Tibial artery (tissue), 4 donors: ENCODE measurements at regions not wholly inside any gene's neighbourhood (a gene's known extent, or its start where the extent isn't known, plus 50 kb on each side); places are given as distances from the start of the nearest gene placed in this dataset.
A peak's percentile ranks its signal among the peaks of the same experiment; 100 is the strongest.

ENCODE experiments used
- DNase-seq, 2 donors: peaks; one replicate each; pipeline ENCODE4 v3.0.0-alpha.2; 2019
- H3K27ac ChIP-seq, 2 donors: fragments of 200-600 bp; sonication (generic) in 1 of 2; 1 replicate in 1 of 2; 2 replicates in 1 of 2; pipeline ENCODE4 v1.5.1; 2018 to 2019; ENCODE audit warnings: mild to moderate bottlenecking in 1 of 2
- H3K27me3 ChIP-seq, 2 donors: fragments of 200-600 bp; sonication (generic) in 1 of 2; one replicate each; pipeline versions ENCODE4 v1.5.1 to v1.6.0; 2016 to 2019
- H3K36me3 ChIP-seq, 3 donors: fragments of 200-600 bp; sonication (generic) in 2 of 3; one replicate each; pipeline ENCODE4 v1.5.1; 2016 to 2019; ENCODE audit warnings: mild to moderate bottlenecking in 2 of 3
- H3K4me1 ChIP-seq, 4 donors: fragments of 200-600 bp; sonication (generic) in 2 of 4; 1 replicate in 3 of 4; 2 replicates in 1 of 4; pipeline ENCODE4 v1.5.1; 2016 to 2019
- H3K4me3 ChIP-seq, 2 donors: fragments of 200-600 bp; sonication (generic) in 1 of 2; 1 replicate in 1 of 2; 2 replicates in 1 of 2; pipeline ENCODE4 v1.5.1; 2018 to 2019; ENCODE audit warnings: mild to moderate bottlenecking in 2 of 2
- H3K9me3 ChIP-seq, 3 donors: fragments of 200-600 bp; sonication (generic) in 1 of 3; one replicate each; pipeline ENCODE4 v1.5.1; 2016 to 2019
- intact Hi-C: fragments of 100-400 bp; cut with DNase I; formaldehyde crosslinking; loops from one replicate; pipeline ENCODE4 v1.15.0; 2023; ENCODE audit warnings: low total_unique reads
- TF ChIP-seq, protein P1 (sequence below), 2 experiments: fragments of 200-600 bp in 1 of 2; fragments of 450-650 bp in 1 of 2; IDR thresholded peaks; one replicate each; pipeline ENCODE4 v1.5.1; 2017 to 2019; ENCODE audit warnings: antibody characterized with exemption in 2 of 2, mild to moderate bottlenecking in 1 of 2, moderate library complexity in 1 of 2

DNA sequence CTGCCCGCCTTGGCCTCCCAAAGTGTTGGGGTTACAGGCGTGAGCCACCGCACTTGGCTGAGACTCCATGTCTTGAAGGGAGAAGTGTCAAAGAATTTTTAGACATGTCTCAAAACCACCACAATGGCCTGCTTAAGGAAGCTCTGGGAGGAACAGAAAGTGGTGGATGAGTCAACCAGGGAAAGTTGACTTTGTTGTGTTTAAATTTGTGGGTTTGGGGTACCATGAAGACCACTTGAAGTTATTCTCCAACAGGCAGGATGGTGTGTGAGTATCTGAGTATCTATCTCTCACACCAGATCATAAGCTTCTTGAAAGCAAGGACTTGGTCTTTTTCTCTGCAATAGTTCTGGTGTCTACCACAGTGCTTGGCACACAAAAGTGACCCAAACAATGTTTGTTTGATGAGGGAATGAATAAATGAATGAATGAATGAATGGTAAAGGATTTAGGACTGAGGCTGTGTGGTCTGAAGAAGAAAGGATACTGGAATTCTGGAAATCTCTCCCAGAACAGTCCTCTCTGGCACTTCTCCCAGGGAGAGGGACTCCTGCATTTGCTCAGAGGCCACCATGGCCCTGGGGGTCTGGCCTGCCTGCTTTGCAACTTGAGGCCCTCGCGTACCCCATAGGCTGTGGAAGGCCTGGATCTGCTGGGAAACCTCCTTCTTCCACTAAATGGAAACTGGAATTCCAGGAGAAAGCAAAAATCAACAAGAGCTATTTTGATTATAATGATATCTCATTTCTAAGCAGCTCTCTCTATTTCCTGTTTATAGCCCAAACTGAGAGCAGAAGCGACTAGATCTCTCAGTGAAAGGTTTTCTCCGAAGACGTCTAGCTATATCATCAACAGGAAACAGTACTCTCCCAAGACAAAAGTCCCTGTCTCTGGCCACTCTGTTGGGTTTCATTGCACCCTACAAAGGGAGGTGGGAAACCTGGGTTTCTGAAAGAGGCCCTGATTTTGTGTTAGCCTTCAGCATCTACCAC lies 187.9 kb downstream of the PALM2AKAP2 start:
- no peak overlapping the region for H3K4me3 ChIP-seq
- TF ChIP-seq, protein P1, sequence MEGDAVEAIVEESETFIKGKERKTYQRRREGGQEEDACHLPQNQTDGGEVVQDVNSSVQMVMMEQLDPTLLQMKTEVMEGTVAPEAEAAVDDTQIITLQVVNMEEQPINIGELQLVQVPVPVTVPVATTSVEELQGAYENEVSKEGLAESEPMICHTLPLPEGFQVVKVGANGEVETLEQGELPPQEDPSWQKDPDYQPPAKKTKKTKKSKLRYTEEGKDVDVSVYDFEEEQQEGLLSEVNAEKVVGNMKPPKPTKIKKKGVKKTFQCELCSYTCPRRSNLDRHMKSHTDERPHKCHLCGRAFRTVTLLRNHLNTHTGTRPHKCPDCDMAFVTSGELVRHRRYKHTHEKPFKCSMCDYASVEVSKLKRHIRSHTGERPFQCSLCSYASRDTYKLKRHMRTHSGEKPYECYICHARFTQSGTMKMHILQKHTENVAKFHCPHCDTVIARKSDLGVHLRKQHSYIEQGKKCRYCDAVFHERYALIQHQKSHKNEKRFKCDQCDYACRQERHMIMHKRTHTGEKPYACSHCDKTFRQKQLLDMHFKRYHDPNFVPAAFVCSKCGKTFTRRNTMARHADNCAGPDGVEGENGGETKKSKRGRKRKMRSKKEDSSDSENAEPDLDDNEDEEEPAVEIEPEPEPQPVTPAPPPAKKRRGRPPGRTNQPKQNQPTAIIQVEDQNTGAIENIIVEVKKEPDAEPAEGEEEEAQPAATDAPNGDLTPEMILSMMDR (IDR thresholded peaks at IDR 0.05), result no peak
- DNase-seq, result no peak
- H3K27me3 ChIP-seq, result no peaks in the 10 kb centered on the region
- H3K4me1 ChIP-seq, result peaks cover 0 to 22% (median 6%) of the 10 kb centered on the region in 4 donors
- H3K27ac ChIP-seq, result peak overlapping the region in 1 of 2 donors; percentile 26
- intact Hi-C loops, result loop anchor here (10.0 kb wide), 1 partner anchor 1097 kb away; no protein-coding TSS in a partner anchor
- H3K36me3 ChIP-seq, result no peaks in the 10 kb centered on the region
- no peaks in the 10 kb centered on the region for H3K9me3 ChIP-seq

GRCh38 chr9:109969011-109969410 lies 189.0 kb downstream of the PALM2AKAP2 start:
- Histone ChIP-seq H3K4me1 (peaks cover 0 to 27% (median 7%) of the 10 kb centered on the region in 4 donors), H3K36me3 (no peaks in the 10 kb centered on the region), H3K9me3 (no peaks in the 10 kb centered on the region), H3K27me3 (no peaks in the 10 kb centered on the region), H3K27ac (no peak overlapping the region), H3K4me3 (no peak overlapping the region)
- intact Hi-C loops, result loop anchor here (10.0 kb wide), 1 partner anchor 1096 kb away; no protein-coding TSS in a partner anchor
- TF ChIP-seq, protein P1 (IDR thresholded peaks at IDR 0.05), result no peak
- no peak for DNase-seq

DNA sequence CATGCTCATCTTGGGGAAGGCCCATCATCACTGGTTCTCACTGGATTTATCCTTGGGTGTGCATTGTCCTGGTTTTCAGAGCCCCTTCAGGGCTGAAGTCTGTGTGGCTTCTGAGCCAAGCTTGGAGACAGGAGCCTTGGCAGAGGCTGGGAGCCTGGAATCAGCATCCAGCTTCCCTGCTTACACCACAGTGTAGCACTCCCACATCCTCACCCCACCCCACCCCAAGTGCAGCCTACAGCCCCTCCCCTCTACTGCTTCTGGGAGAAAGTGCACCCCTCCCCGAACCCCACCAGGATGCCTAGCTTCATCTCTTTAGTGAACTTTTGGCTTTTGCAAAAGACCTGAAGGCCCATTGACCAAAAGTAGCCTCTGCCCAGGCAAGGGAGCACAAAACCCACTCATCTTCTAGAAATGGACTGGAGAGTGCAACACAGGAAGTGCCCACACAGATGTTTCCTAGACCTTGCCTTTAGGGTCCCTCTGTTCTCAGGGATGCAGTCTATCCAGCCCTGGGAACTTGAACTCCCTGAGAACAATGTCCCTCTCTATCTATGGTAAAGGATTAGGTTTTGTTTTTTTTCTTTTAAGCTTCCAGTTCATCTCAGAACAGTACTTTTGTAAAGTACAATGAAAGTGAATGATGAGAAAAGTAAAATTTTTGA lies 189.7 kb downstream of the PALM2AKAP2 start:
- Histone ChIP-seq H3K4me1 (peaks cover 0 to 33% (median 11%) of the 10 kb centered on the region in 4 donors), H3K9me3 (no peaks in the 10 kb centered on the region), H3K36me3 (no peaks in the 10 kb centered on the region), H3K27ac (no peak overlapping the region), H3K27me3 (no peaks in the 10 kb centered on the region), H3K4me3 (no peak overlapping the region)
- TF ChIP-seq, protein P1 (IDR thresholded peaks at IDR 0.05), result no peak
- no peak for DNase-seq
- intact Hi-C loops, result loop anchor here (10.0 kb wide), 1 partner anchor 1095 kb away; no protein-coding TSS in a partner anchor

GRCh38 chr9:109971226-109971625 lies 191.2 kb downstream of the PALM2AKAP2 start:
- H3K27me3 ChIP-seq, result no peaks in the 10 kb centered on the region
- H3K36me3 ChIP-seq, result no peaks in the 10 kb centered on the region
- H3K9me3 ChIP-seq, result no peaks in the 10 kb centered on the region
- H3K4me1 ChIP-seq, result peaks cover 0 to 46% (median 14%) of the 10 kb centered on the region in 4 donors
- intact Hi-C loops, result no loop called here
- no peak overlapping the region for H3K27ac ChIP-seq
- no peak for DNase-seq
- TF ChIP-seq, protein P1 (IDR thresholded peaks at IDR 0.05), result no peak
- H3K4me3 ChIP-seq, result no peak overlapping the region

DNA sequence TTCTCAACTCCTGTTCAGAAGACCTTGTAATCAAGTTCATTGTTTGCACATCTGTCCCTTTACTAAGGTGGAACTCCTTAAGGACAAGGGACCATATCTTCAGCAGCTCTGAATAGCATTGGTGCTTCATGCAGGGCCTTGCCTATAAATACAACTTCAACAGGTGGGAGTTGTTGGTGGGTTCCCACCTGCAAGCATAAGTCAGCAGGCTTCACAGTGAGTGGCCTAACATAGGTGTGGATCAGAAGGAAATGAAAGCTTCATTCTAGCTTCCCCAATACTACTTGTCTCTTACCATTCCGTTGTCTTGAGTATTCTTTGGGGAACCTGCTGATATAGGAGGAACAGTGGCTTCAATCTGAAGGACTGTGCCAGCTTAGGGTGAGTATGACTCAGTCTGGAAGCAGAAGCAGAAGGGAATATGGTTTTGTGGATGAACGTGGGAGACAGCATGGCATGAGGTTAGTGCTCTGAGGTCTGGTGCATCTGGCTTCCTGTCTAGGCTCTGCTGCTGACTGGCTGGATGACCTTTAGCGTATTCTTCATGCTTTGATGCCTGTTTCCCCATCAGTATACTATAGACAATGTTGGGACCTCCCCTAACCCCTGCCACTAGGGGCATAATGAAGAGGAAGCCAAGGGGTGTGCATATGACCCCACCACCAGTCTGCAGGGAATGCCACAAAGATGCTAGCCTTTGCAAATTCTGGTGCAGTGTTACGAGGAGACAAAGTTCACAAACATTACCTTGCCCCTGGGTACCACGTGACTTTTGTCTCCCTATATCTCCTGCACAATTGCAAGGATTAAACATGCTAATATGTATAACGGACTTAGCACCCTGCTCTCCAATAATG lies 192.3 kb downstream of the PALM2AKAP2 start:
- intact Hi-C loops, result no loop called here
- no peaks in the 10 kb centered on the region for H3K27me3 ChIP-seq
- no peaks in the 10 kb centered on the region for H3K9me3 ChIP-seq
- TF ChIP-seq, protein P1 (IDR thresholded peaks at IDR 0.05), result no peak
- peaks cover 0 to 50% (median 14%) of the 10 kb centered on the region in 4 donors for H3K4me1 ChIP-seq
- no peak overlapping the region for H3K27ac ChIP-seq
- no peak for DNase-seq
- H3K4me3 ChIP-seq, result no peak overlapping the region
- no peaks in the 10 kb centered on the region for H3K36me3 ChIP-seq
